Astrocyte of the hippocampus (primary cell): ENCODE measurements at regions not wholly inside any gene's neighbourhood (a gene's known extent, or its start where the extent isn't known, plus 50 kb on each side); places are given as distances from the start of the nearest gene placed in this dataset.

Source experiments
- DNase-seq: peaks from one replicate; pipeline ENCODE4 v3.0.0; 2011; ENCODE audit warnings: low read depth, low spot score

- DNase-seq = peak; percentile 64
These were observed 170.9 kb upstream of the BMP4 start for GRCh38 chr14:54127526-54127925.

GRCh38 chr14:54129850-54130640 is 173.4 kb upstream of the BMP4 start:
- no peak for DNase-seq

- DNase-seq = no peak
These were observed 175.9 kb upstream of the BMP4 start for GRCh38 chr14:54132496-54132895.

GRCh38 chr14:54133896-54134295 is 177.3 kb upstream of the BMP4 start:
- DNase-seq = no peak

GRCh38 chr14:54135804-54136280 is 179.2 kb upstream of the BMP4 start:
- DNase-seq = no peak

GRCh38 chr14:54136894-54137613 is 180.4 kb upstream of the BMP4 start:
- no peak for DNase-seq

GRCh38 chr14:54137614-54137961 is 181.0 kb upstream of the BMP4 start:
- DNase-seq = no peak

- DNase-seq = no peak
These were observed 181.4 kb upstream of the BMP4 start for GRCh38 chr14:54138024-54138353.

- no peak for DNase-seq
These were observed 181.9 kb upstream of the BMP4 start for GRCh38 chr14:54138354-54139038.

GRCh38 chr14:54140551-54140950 is 183.9 kb upstream of the BMP4 start:
- DNase-seq = no peak

- DNase-seq = no peak
These were observed 190.0 kb upstream of the BMP4 start for GRCh38 chr14:54146601-54147000.

- peak; percentile 15 for DNase-seq
These were observed 190.7 kb upstream of the BMP4 start for GRCh38 chr14:54147282-54147681.

- no peak for DNase-seq
These were observed 191.1 kb upstream of the BMP4 start for GRCh38 chr14:54147758-54148157.

GRCh38 chr14:54148251-54148650 is 191.6 kb upstream of the BMP4 start:
- no peak for DNase-seq

- no peak for DNase-seq
These were observed 195.7 kb upstream of the BMP4 start for GRCh38 chr14:54152351-54152750.

- no peak for DNase-seq
These were observed 209.7 kb upstream of the BMP4 start for GRCh38 chr14:54166049-54166950.

GRCh38 chr14:54168489-54168888 is 211.9 kb upstream of the BMP4 start:
- no peak for DNase-seq

- no peak for DNase-seq
These were observed 212.8 kb upstream of the BMP4 start for GRCh38 chr14:54169254-54169924.

GRCh38 chr14:54170301-54170700 is 213.7 kb upstream of the BMP4 start:
- DNase-seq = no peak

GRCh38 chr14:54172114-54172513 is 215.5 kb upstream of the BMP4 start:
- DNase-seq = no peak

- DNase-seq = no peak
These were observed 215.9 kb upstream of the BMP4 start for GRCh38 chr14:54172562-54172961.
